IMR-90 (cell line): ENCODE measurements at regions not wholly inside any gene's neighbourhood (a gene's known extent, or its start where the extent isn't known, plus 50 kb on each side); places are given as distances from the start of the nearest gene placed in this dataset.

Source experiments
- BHLHE40 ChIP-seq: fragments of 150-350 bp; IDR thresholded peaks from 2 replicates; pipeline ENCODE4 v1.6.1; 2016; ENCODE audit warnings: mild to moderate bottlenecking, low read depth, low read length
- CEBPB ChIP-seq: IDR thresholded peaks from 2 replicates; pipeline ENCODE4 v1.6.1; 2012; ENCODE audit warnings: low read depth, low read length, improper control_type of control experiment
- CHD1 ChIP-seq: IDR thresholded peaks from 2 replicates; pipeline ENCODE4 v1.6.1; 2012; ENCODE audit warnings: low read depth, low read length, improper control_type of control experiment
- CTCF ChIP-seq: conservative IDR thresholded peaks from 2 replicates; pipeline ENCODE4 v1.5.1; 2012; ENCODE audit warnings: mild to moderate bottlenecking, low read depth, low read length, improper control_type of control experiment
- ELK1 ChIP-seq: fragments of 150-350 bp; IDR thresholded peaks from 2 replicates; pipeline ENCODE4 v1.6.1; 2016; ENCODE audit warnings: low read depth, mild to moderate bottlenecking, low read length, moderate library complexity, borderline replicate concordance
- MAFK ChIP-seq: IDR thresholded peaks from 2 replicates; pipeline ENCODE4 v1.6.1; 2012; ENCODE audit warnings: low read depth, low read length, improper control_type of control experiment
- MAZ ChIP-seq: IDR thresholded peaks from 2 replicates; pipeline ENCODE4 v1.6.1; 2012; ENCODE audit warnings: low read depth, mild to moderate bottlenecking, low read length, improper control_type of control experiment, moderate library complexity, borderline replicate concordance
- MXI1 ChIP-seq: IDR thresholded peaks from 2 replicates; pipeline ENCODE4 v1.6.1; 2012; ENCODE audit warnings: low read depth, mild to moderate bottlenecking, low read length, moderate library complexity, borderline replicate concordance
- POLR2A ChIP-seq: IDR thresholded peaks from 2 replicates; pipeline ENCODE4 v1.6.1; 2012; ENCODE audit warnings: mild to moderate bottlenecking, low read depth, low read length
- RCOR1 ChIP-seq: IDR thresholded peaks from 2 replicates; pipeline ENCODE4 v1.6.1; 2012; ENCODE audit warnings: mild to moderate bottlenecking, low read length, improper control_type of control experiment; ENCODE audit not compliant: insufficient replicate concordance
- RFX5 ChIP-seq: IDR thresholded peaks from 2 replicates; pipeline ENCODE4 v1.8.0; 2012; ENCODE audit warnings: low read depth, mild to moderate bottlenecking, low read length, moderate library complexity
- SMC3 ChIP-seq: fragments of 150-350 bp; IDR thresholded peaks from 2 replicates; pipeline ENCODE4 v1.6.1; 2016; ENCODE audit warnings: low read depth, mild to moderate bottlenecking, antibody characterized with exemption, low read length, moderate library complexity
- TF ChIP-seq, protein P1 (sequence below): fragments of 150-350 bp; IDR thresholded peaks from 2 replicates; pipeline ENCODE4 v1.6.1; 2017; ENCODE audit warnings: mild to moderate bottlenecking, antibody characterized with exemption, low read length, low read depth

DNA sequence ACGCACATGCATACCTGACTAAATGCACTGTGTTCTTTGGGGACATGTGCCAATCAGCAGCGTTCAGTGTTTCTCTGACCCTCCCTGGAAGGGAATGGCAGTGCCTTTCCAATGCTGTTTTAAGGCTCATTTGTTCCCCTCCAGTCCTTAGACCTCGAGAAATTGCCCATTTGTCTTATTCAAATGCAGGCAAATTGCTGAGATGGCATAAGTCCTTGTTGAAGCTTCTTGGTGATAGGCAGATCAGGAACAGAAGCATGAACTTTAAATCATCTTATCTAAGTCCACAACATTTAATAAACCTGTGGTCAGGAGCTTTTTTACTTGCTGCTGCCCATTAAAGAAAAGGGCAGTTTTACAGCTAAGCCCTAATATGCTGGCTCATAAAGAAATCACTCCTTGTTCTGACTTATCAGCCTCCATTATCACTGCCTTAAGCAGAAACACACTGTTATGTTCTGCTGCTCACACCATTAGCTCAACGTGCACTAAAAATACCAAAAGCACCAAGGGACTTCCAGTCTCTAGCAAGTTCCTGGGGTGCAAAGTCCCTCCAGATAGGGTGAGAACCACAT, 112.9 kb upstream of the LRFN2 start:
- TF ChIP-seq POLR2A (no peak), ELK1 (no peak), MXI1 (no peak), CHD1 (no peak), CTCF (no peak), CEBPB (no peak), MAZ (no peak), MAFK (0 out of 2 replicates have a peak, but pooled peaks have one; percentile 23), BHLHE40 (no peak), SMC3 (no peak), RFX5 (no peak), RCOR1 (no peak)
- TF ChIP-seq, protein P1, sequence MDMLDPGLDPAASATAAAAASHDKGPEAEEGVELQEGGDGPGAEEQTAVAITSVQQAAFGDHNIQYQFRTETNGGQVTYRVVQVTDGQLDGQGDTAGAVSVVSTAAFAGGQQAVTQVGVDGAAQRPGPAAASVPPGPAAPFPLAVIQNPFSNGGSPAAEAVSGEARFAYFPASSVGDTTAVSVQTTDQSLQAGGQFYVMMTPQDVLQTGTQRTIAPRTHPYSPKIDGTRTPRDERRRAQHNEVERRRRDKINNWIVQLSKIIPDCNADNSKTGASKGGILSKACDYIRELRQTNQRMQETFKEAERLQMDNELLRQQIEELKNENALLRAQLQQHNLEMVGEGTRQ = no peak
